Activated CD8-positive, alpha-beta T cell treated with anti-CD3 and anti-CD28 coated beads, Interleukin-2, amount 10 ng/mL, durations not matched to agents 7 days and 5 days (primary cell): ENCODE measurements at regions not wholly inside any gene's neighbourhood (a gene's known extent, or its start where the extent isn't known, plus 50 kb on each side); places are given as distances from the start of the nearest gene placed in this dataset.
A peak's percentile ranks its signal among the peaks of the same experiment; 100 is the strongest.

ENCODE experiments used
- ATAC-seq: fragments of 150-1000 bp; cut with Tn5 transposase; one replicate; pipeline ENCODE4 v1.10.0; 2021; ENCODE audit warnings: moderate library complexity
- CTCF ChIA-PET: fragments of 350-600 bp; sonication (Branson Sonifier 250); formaldehyde crosslinking; loops from one replicate; lab custom pipeline; 2021; ENCODE audit warnings: antibody characterized with exemption; lab: Charles Lee
- POLR2A ChIA-PET: fragments of 350-600 bp; sonication (Branson Sonifier 250); formaldehyde crosslinking; loops from one replicate; lab custom pipeline; 2021; ENCODE audit warnings: antibody characterized with exemption; lab: Charles Lee
- DNase-seq: peaks from one replicate; pipeline ENCODE4 v3.0.0-alpha.2; 2020
- H3K27ac Mint-ChIP-seq: one replicate; pipeline ENCODE4 v1.8.0; 2021; ENCODE audit warnings: mild to moderate bottlenecking, mixed read lengths
- H3K27me3 Mint-ChIP-seq: one replicate; pipeline ENCODE4 v1.8.0; 2021; ENCODE audit warnings: low read depth, mixed read lengths
- H3K36me3 Mint-ChIP-seq: one replicate; pipeline ENCODE4 v1.8.0; 2021; ENCODE audit warnings: low read depth, mixed read lengths
- H3K4me1 Mint-ChIP-seq: one replicate; pipeline ENCODE4 v1.8.0; 2021; ENCODE audit warnings: low read depth, mixed read lengths
- H3K4me3 Mint-ChIP-seq: one replicate; pipeline ENCODE4 v1.8.0; 2021; ENCODE audit warnings: mild to moderate bottlenecking, mixed read lengths
- H3K9me3 Mint-ChIP-seq: one replicate; pipeline ENCODE4 v1.8.0; 2022; ENCODE audit warnings: mixed read lengths; ENCODE audit not compliant: insufficient read depth

DNA sequence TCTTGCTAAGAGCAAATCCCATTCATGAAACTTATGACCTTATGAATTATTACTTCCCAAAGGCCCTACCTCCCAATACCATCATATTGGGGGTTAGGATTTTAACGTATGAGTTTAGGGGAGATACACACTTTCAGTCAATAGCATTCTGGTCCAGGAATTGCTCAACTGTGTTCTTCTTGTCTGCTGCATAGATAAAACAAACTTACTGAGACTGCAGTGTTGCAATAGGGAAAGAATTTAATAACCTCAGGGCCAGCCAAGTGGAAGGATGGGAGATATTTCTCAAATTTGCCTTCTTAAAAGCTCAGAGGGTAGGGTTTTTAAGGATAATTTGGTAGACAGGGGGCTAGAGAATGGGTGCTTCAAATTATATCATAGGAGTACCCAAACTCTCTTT, 625.8 kb downstream of the OTOL1 start:
- no peaks in the 10 kb centered on the region for H3K27me3 Mint-ChIP-seq
- no peaks in the 10 kb centered on the region for H3K4me1 Mint-ChIP-seq
- CTCF ChIA-PET = no interaction called here
- H3K36me3 Mint-ChIP-seq = no peaks in the 10 kb centered on the region
- ATAC-seq (no peak), DNase-seq (no peak)
- no peaks in the 10 kb centered on the region for H3K9me3 Mint-ChIP-seq
- no peak overlapping the region for H3K27ac Mint-ChIP-seq
- POLR2A ChIA-PET = no interaction called here
- no peak overlapping the region for H3K4me3 Mint-ChIP-seq

DNA sequence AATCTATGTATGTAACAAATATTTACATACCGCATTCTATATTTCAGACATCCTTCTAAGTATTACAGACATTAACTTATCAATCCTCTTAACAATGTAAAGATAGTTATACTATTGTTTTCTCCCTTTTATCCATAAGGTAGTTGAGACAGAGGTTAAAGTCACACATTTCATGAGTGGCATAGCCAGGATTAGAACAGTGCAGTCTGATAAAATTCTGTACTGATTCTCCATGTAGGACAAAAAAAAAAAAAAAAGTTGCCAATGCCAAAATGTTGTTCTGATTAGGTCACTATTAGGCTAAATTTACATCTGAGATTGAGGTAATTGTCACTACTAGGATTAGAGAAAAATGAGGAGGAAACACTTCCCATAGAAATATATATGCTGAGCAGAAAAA, 629.2 kb downstream of the OTOL1 start:
- Mint-ChIP-seq H3K27me3 (no peaks in the 10 kb centered on the region), H3K4me3 (no peak overlapping the region), H3K36me3 (no peaks in the 10 kb centered on the region), H3K4me1 (no peaks in the 10 kb centered on the region), H3K27ac (no peak overlapping the region), H3K9me3 (no peaks in the 10 kb centered on the region)
- DNase-seq (no peak), ATAC-seq (no peak)
- CTCF ChIA-PET = no interaction called here
- POLR2A ChIA-PET = no interaction called here

DNA sequence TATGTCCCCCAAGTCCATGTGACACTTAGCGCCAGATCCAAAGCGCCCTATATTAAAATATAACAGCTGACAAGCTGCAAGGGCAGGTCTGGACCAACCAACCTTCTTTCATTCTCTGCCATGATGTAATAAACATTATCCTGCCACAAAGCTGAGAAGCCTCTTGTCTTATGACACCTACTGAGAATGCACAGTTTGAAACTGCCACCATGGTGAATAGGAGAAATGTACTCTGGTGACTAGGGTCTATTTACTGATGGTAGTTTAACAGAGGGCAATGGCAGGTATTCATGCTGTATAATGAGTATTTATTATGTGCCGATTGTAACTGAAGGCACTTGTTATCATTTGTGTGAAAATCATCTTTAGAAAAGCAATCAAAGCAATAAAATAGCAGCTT, 634.0 kb downstream of the OTOL1 start:
- Mint-ChIP-seq H3K4me3 (no peak overlapping the region), H3K27ac (no peak overlapping the region), H3K36me3 (no peaks in the 10 kb centered on the region)

DNA sequence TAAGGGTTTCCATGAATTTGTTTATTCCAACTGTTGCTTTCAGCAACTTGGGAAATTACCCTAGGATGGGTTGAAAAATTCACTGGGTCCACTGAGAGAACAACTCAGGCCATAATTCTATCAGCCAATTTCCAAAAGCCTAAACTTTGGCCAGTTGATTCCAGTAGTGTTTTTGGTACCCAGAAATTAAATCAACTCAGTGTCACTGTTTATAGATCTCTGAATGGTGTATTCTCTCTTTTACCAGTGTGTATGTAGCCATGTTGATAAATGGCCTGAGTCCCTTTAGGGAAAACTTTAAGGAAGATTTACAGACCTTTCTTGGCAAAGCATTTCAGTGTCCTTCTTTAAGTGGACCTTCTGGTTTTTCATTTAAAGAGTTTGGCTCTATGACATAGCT, 636.4 kb downstream of the OTOL1 start:
- no peaks in the 10 kb centered on the region for H3K9me3 Mint-ChIP-seq
- no peak overlapping the region for H3K4me3 Mint-ChIP-seq
- POLR2A ChIA-PET = no interaction called here
- peaks cover 9% of the 10 kb centered on the region for H3K4me1 Mint-ChIP-seq
- H3K36me3 Mint-ChIP-seq = no peaks in the 10 kb centered on the region
- CTCF ChIA-PET = no interaction called here
- ATAC-seq = no peak
- no peaks in the 10 kb centered on the region for H3K27me3 Mint-ChIP-seq
- no peak for DNase-seq
- no peak overlapping the region for H3K27ac Mint-ChIP-seq

More for the DNA sequence above, 634.0 kb downstream of the OTOL1 start:
- no peaks in the 10 kb centered on the region for H3K27me3 Mint-ChIP-seq
- DNase-seq (no peak), ATAC-seq (no peak)
- H3K9me3 Mint-ChIP-seq = no peaks in the 10 kb centered on the region
- POLR2A ChIA-PET = no interaction called here
- CTCF ChIA-PET = no interaction called here
- peaks cover 9% of the 10 kb centered on the region for H3K4me1 Mint-ChIP-seq

DNA sequence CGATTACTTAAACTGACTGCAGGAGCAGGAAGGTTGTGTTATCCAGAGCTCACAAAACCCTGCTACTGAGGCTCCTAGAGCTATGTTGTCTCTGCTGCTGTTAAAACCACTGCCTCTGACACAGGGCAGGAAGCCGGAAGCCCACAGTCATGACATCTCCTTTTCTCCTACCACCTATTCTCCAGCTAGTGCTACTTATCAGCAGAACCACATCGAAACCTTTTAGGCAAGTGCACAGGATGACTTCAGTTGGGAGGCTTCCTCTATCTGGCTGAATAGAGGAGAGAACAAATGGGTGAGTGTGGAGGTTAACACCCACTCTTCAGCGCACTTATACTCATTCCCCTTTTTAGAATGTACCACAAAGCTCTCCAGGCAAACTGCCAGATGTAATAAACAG, 638.0 kb downstream of the OTOL1 start:
- Mint-ChIP-seq H3K27me3 (no peaks in the 10 kb centered on the region), H3K4me1 (peaks cover 9% of the 10 kb centered on the region), H3K27ac (peak overlapping the region; percentile 45), H3K9me3 (no peaks in the 10 kb centered on the region), H3K4me3 (no peak overlapping the region), H3K36me3 (no peaks in the 10 kb centered on the region)
- ChIA-PET POLR2A (no interaction called here), CTCF (no interaction called here)
- peak; percentile 48 for DNase-seq
- peak; percentile 88 for ATAC-seq

DNA sequence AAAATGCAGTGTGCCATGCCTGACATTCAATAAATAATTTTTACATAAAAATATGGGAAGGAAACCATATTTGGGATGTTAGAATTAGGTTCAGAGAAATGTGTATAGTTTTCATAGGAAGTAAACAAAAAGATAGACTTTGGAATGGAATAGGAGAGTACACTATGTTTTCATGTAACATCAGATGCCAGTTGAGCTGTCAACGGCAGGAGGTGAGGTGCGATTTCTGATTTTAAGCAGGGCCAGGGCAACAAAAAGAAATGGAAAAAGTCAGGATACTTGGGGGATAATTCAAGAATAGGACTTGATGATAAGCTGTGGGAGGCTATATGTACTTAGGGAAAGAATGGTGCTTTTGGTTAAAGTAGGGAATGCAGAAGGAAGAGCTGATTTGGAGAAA, 639.5 kb downstream of the OTOL1 start:
- DNase-seq (no peak), ATAC-seq (no peak)
- ChIA-PET CTCF (no interaction called here), POLR2A (no interaction called here)
- H3K9me3 Mint-ChIP-seq = no peaks in the 10 kb centered on the region
- H3K4me1 Mint-ChIP-seq = peaks cover 9% of the 10 kb centered on the region
- H3K4me3 Mint-ChIP-seq = no peak overlapping the region
- H3K27ac Mint-ChIP-seq = no peak overlapping the region
- H3K27me3 Mint-ChIP-seq = no peaks in the 10 kb centered on the region
- no peaks in the 10 kb centered on the region for H3K36me3 Mint-ChIP-seq

DNA sequence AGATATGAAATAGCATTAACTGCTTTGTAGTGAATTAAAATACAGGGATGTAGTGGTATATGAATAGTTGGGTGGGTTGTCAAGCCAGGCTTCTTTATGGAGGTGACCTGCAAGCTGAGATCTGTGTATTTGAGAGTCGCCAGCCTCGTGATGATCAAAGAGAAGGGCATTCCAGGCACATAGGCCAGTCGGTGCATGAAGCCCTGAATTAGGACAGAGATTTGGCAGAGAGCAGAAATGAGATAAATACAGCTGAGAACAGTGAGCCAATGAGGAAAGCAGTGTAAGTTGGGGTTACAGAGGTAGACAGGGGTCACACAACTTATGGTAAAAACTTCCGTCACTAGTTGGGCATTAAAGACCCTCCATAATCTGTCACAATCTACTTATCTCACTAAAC, 641.9 kb downstream of the OTOL1 start:
- CTCF ChIA-PET = no interaction called here

DNA sequence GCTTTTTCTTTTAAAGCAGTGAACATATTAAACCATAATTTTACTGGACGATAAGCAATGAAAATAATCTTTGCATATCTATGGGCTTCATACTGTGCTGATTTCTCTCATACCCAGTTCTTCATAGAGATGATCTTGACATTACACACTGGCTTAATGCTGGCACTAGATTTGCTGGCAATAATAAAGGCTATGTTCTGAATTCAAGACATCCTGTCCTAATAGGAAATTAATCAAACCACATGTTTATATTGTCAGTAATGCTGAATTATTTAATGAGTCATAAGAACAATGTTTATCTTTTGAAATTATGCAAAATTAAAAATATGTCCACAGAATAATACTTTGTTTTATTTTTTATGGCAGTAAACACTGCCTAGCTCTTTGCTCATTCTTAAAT, 643.2 kb downstream of the OTOL1 start:
- ChIA-PET CTCF (no interaction called here), POLR2A (no interaction called here)
- Mint-ChIP-seq H3K27me3 (no peaks in the 10 kb centered on the region), H3K27ac (no peak overlapping the region), H3K4me1 (peaks cover under 1% of the 10 kb centered on the region), H3K4me3 (no peak overlapping the region), H3K9me3 (no peaks in the 10 kb centered on the region), H3K36me3 (no peaks in the 10 kb centered on the region)
- no peak for DNase-seq
- no peak for ATAC-seq

More for the DNA sequence above, 641.9 kb downstream of the OTOL1 start:
- H3K9me3 Mint-ChIP-seq = no peaks in the 10 kb centered on the region
- POLR2A ChIA-PET = no interaction called here
- no peak overlapping the region for H3K27ac Mint-ChIP-seq
- H3K4me3 Mint-ChIP-seq = no peak overlapping the region
- H3K27me3 Mint-ChIP-seq = no peaks in the 10 kb centered on the region
- peaks cover 9% of the 10 kb centered on the region for H3K4me1 Mint-ChIP-seq
- DNase-seq = no peak
- no peak for ATAC-seq
- no peaks in the 10 kb centered on the region for H3K36me3 Mint-ChIP-seq

DNA sequence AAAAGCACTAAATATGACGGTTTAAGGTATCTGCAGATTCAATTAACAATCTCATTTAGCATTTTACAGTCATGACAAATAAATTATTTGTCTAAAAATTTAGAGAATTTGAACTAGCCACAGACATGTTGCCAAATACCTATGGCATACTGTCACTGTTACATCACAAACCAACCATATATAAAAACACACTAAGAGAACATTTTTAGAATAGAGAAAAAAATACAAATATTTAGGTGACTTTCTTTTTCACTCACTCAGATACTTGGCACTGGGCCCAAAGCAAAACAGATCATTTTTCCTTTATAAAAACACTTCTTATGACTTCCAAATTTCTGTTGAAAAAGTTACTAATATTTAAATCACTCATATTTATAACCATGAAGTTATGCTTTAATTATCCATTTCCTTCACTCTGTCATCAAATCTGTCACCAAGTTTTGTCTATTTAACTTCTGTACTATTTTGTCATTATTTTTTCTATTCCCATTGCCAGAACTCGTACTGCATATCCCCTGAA, 644.7 kb downstream of the OTOL1 start:
- no peaks in the 10 kb centered on the region for H3K36me3 Mint-ChIP-seq
- DNase-seq = no peak
- no peaks in the 10 kb centered on the region for H3K9me3 Mint-ChIP-seq
- H3K27me3 Mint-ChIP-seq = no peaks in the 10 kb centered on the region
- H3K27ac Mint-ChIP-seq = no peak overlapping the region
- no peak for ATAC-seq
- H3K4me3 Mint-ChIP-seq = no peak overlapping the region
- POLR2A ChIA-PET = no interaction called here
- CTCF ChIA-PET = no interaction called here
- no peaks in the 10 kb centered on the region for H3K4me1 Mint-ChIP-seq

DNA sequence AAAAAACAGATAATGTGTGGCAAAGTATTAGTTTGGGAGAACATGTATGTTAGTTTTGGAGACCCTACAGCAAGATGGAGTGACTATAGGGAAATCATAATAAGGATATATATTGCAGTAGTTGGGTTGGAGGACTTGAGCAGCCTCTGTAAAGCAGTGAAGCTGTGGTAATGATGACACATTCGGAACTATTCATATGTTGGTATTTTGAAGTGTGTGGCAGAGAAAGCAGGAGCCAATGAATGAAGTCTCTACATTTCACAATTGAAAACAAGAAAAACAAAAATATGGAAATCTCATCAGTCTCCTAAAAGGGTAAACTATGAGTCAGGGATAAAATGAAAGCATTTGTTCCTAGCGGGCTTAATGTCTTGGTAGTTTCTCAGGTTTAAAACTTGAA, 645.9 kb downstream of the OTOL1 start:
- H3K27me3 Mint-ChIP-seq = no peaks in the 10 kb centered on the region
- DNase-seq (no peak), ATAC-seq (no peak)
- ChIA-PET POLR2A (no interaction called here), CTCF (no interaction called here)
- H3K27ac Mint-ChIP-seq = no peak overlapping the region
- H3K9me3 Mint-ChIP-seq = no peaks in the 10 kb centered on the region
- H3K36me3 Mint-ChIP-seq = no peaks in the 10 kb centered on the region
- H3K4me1 Mint-ChIP-seq = no peaks in the 10 kb centered on the region
- no peak overlapping the region for H3K4me3 Mint-ChIP-seq

DNA sequence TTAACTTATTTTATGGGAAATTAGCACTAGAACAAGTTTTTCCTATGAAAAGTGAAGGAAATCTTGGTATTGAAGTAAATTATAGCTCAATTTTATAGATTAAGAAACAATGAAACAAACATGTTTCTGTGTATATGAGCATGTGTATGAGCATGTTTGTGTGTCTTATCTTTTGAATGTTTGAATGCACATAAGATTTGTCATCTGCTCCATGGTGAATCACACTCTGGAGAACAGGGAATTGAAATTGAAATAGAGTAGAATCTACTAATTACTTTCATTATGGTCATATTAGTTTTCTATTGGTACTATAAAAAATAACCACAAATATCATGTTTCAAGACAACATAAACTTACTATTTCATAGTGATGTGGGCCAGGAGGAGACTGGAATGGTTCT, 646.6 kb downstream of the OTOL1 start:
- Mint-ChIP-seq H3K4me3 (no peak overlapping the region), H3K27ac (no peak overlapping the region), H3K9me3 (no peaks in the 10 kb centered on the region), H3K36me3 (no peaks in the 10 kb centered on the region), H3K4me1 (no peaks in the 10 kb centered on the region), H3K27me3 (no peaks in the 10 kb centered on the region)
- ChIA-PET CTCF (no interaction called here), POLR2A (no interaction called here)
- ATAC-seq (no peak), DNase-seq (no peak)

DNA sequence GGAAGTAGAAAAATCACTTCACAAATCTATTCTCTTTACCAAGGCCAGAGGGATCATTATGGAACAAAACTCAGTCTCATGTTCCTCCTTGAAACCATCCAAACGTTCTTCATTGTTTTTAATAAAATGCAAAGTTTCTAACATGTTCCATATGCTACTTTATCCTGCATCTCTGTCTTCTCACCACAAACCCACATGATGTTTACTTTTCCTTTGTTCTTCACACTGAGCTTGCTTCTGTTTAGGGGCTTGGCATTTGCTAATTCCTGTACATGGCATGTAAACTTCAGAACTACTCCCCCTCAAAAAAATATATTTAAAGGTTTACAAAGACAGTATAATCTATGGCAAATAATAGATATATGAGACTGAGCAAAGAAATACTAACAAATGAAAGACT, 651.4 kb downstream of the OTOL1 start:
- Mint-ChIP-seq H3K4me3 (no peak overlapping the region), H3K4me1 (no peaks in the 10 kb centered on the region), H3K27ac (no peak overlapping the region), H3K9me3 (no peaks in the 10 kb centered on the region), H3K27me3 (no peaks in the 10 kb centered on the region), H3K36me3 (no peaks in the 10 kb centered on the region)
- DNase-seq = no peak
- POLR2A ChIA-PET = no interaction called here
- no peak for ATAC-seq
- CTCF ChIA-PET = no interaction called here

DNA sequence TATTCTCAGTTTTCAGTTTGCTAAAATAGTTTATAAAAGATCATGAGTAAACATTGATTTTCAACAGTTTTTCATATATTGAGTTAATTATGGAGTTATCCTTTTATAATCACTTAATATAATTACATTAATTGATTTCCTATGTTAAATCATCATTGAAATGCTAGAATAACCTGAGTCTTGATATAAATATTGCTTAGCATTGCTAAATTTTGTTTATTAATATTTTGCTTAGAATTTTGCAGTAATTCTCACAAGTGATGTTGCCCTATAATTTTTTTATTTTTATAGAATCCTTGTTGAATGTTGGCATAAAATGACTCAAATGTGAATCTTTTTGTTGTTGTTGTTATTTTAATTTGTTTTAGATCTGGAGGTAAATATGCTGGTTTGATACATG, 654.2 kb downstream of the OTOL1 start:
- H3K9me3 Mint-ChIP-seq = no peaks in the 10 kb centered on the region
- H3K27ac Mint-ChIP-seq = no peak overlapping the region
- no peaks in the 10 kb centered on the region for H3K4me1 Mint-ChIP-seq
- ChIA-PET CTCF (no interaction called here), POLR2A (no interaction called here)
- H3K4me3 Mint-ChIP-seq = no peak overlapping the region
- H3K27me3 Mint-ChIP-seq = no peaks in the 10 kb centered on the region
- ATAC-seq (no peak), DNase-seq (no peak)
- no peaks in the 10 kb centered on the region for H3K36me3 Mint-ChIP-seq
